Kidney (tissue), 13 donors: ENCODE measurements at regions not wholly inside any gene's neighbourhood (a gene's known extent, or its start where the extent isn't known, plus 50 kb on each side); places are given as distances from the start of the nearest gene placed in this dataset.

Experiments
- DNase-seq, 5 donors: peaks; one replicate each; pipeline ENCODE4 v3.0.0-alpha.2; 2013 to 2020
- FAIRE-seq: peaks from 2 replicates; lab custom pipeline; 2012; peaks lifted over from hg19 to GRCh38; lab: Jason Lieb, UNC
- H3K27ac ChIP-seq, 2 donors: one replicate each; pipeline ENCODE4 v1.7.0; 2013; ENCODE audit warnings: low read depth in 2 of 2, low read length in 2 of 2, inconsistent platforms in 1 of 2
- H3K27me3 ChIP-seq: one replicate; pipeline ENCODE4 v1.7.1; 2013; ENCODE audit warnings: low read length, inconsistent platforms; ENCODE audit not compliant: control insufficient read depth, insufficient read depth
- H3K36me3 ChIP-seq, 3 donors: one replicate each; pipeline versions ENCODE4 v1.7.0 to v1.7.1; 2013; ENCODE audit warnings: low read length in 3 of 3, control low read depth in 1 of 3, inconsistent platforms in 1 of 3; ENCODE audit not compliant: insufficient read depth in 3 of 3, control insufficient read depth in 2 of 3
- H3K4me1 ChIP-seq, 3 donors: one replicate each; pipeline versions ENCODE4 v1.7.0 to v1.7.1; 2013; ENCODE audit warnings: low read length in 3 of 3, inconsistent platforms in 1 of 3, low read depth in 1 of 3; ENCODE audit not compliant: control insufficient read depth in 2 of 3, insufficient read depth in 2 of 3
- H3K4me3 ChIP-seq, 3 donors: one replicate each; pipeline versions ENCODE4 v1.7.0 to v1.8.1; 2013; ENCODE audit warnings: low read length in 3 of 3, control low read depth in 1 of 3, inconsistent platforms in 1 of 3
- H3K9ac ChIP-seq, 3 donors: one replicate each; pipeline versions ENCODE4 v1.7.0 to v1.7.1; 2013; ENCODE audit warnings: low read length in 3 of 3, control low read depth in 1 of 3, inconsistent platforms in 1 of 3
- H3K9me3 ChIP-seq, 3 donors: one replicate each; pipeline versions ENCODE4 v1.7.0 to v1.7.1; 2013; ENCODE audit warnings: low read length in 3 of 3, control low read depth in 1 of 3, inconsistent platforms in 1 of 3; ENCODE audit not compliant: control insufficient read depth in 2 of 3, insufficient read depth in 1 of 3
- CTCF ChIP-seq: IDR thresholded peaks from 3 replicates; pipeline ENCODE4 v1.5.1; 2012; ENCODE audit warnings: mild to moderate bottlenecking, moderate library complexity, borderline replicate concordance; ENCODE audit not compliant: insufficient read depth; ENCODE audit errors: extremely low read depth
- intact Hi-C: fragments of 100-400 bp; cut with DNase I; formaldehyde crosslinking; loops from one replicate; pipeline ENCODE4 v1.11.1; 2022
- donor health status: control.
- donor health status: control.
- donor health status: control.
- donor health status: control.
- donor health status: control.
- donor health status: DM: yes; HTN: yes; CAD: no.
- donor health status: Normal renal cell carcinoma (clear cell type).

- DNase-seq (no peak), FAIRE-seq (no peak)
- H3K9ac ChIP-seq = no peak overlapping the region
- H3K27me3 ChIP-seq = no peaks in the 10 kb centered on the region
- no peaks in the 10 kb centered on the region for H3K36me3 ChIP-seq
- no peak overlapping the region for H3K27ac ChIP-seq
- no peaks in the 10 kb centered on the region for H3K4me1 ChIP-seq
- no peak overlapping the region for H3K4me3 ChIP-seq
- intact Hi-C loops = no loop called here
- H3K9me3 ChIP-seq = no peaks in the 10 kb centered on the region
- TF ChIP-seq CTCF = no peak
Observed at GRCh38 chr16:64857411-64857810, 264.5 kb downstream of the CDH11 start.

- TF ChIP-seq CTCF = no peak
- no peaks in the 10 kb centered on the region for H3K36me3 ChIP-seq
- no peak overlapping the region for H3K4me3 ChIP-seq
- no peaks in the 10 kb centered on the region for H3K4me1 ChIP-seq
- DNase-seq (no peak), FAIRE-seq (no peak)
- H3K9me3 ChIP-seq = no peaks in the 10 kb centered on the region
- no peaks in the 10 kb centered on the region for H3K27me3 ChIP-seq
- intact Hi-C loops = no loop called here
- no peak overlapping the region for H3K9ac ChIP-seq
- no peak overlapping the region for H3K27ac ChIP-seq
Observed at GRCh38 chr16:64853551-64853950, 268.3 kb downstream of the CDH11 start.

GRCh38 chr16:64846966-64847365, 274.9 kb downstream of the CDH11 start:
- Histone ChIP-seq H3K27me3 (no peaks in the 10 kb centered on the region), H3K4me3 (no peak overlapping the region), H3K9me3 (no peaks in the 10 kb centered on the region), H3K4me1 (no peaks in the 10 kb centered on the region), H3K9ac (no peak overlapping the region), H3K27ac (no peak overlapping the region), H3K36me3 (no peaks in the 10 kb centered on the region)
- FAIRE-seq = no peak
- DNase-seq = no peak
- intact Hi-C loops = no loop called here
- TF ChIP-seq CTCF = no peak

- Histone ChIP-seq H3K27ac (no peak overlapping the region), H3K4me1 (no peaks in the 10 kb centered on the region), H3K4me3 (no peak overlapping the region), H3K9me3 (no peaks in the 10 kb centered on the region), H3K27me3 (no peaks in the 10 kb centered on the region), H3K9ac (no peak overlapping the region), H3K36me3 (no peaks in the 10 kb centered on the region)
- TF ChIP-seq CTCF = no peak
- intact Hi-C loops = no loop called here
- FAIRE-seq (no peak), DNase-seq (no peak)
Observed at GRCh38 chr16:64845071-64845470, 276.8 kb downstream of the CDH11 start.
